HT-29 (cell line): ENCODE measurements at regions not wholly inside any gene's neighbourhood (a gene's known extent, or its start where the extent isn't known, plus 50 kb on each side); places are given as distances from the start of the nearest gene placed in this dataset.
"Not testable (repeated sequence)": the region's sequence is repeated elsewhere in the genome, so short reads cannot be mapped to it uniquely, and the experiment has no call there.

Experiments
- DNase-seq: peaks from one replicate; pipeline ENCODE4 v3.0.0-alpha.2; 2015; ENCODE audit warnings: low spot score

- DNase-seq = no peak
These were observed 350.2 kb upstream of the CELF2 start for GRCh38 chr10:10667466-10667865.

GRCh38 chr10:10676972-10677371 lies 340.7 kb upstream of the CELF2 start:
- no peak for DNase-seq

GRCh38 chr10:10677479-10677878 lies 340.2 kb upstream of the CELF2 start:
- peak; percentile 55 for DNase-seq

- no peak for DNase-seq
These were observed 337.2 kb upstream of the CELF2 start for GRCh38 chr10:10680496-10680895.

- DNase-seq = no peak
These were observed 332.7 kb upstream of the CELF2 start for GRCh38 chr10:10684972-10685371.

- no peak for DNase-seq
These were observed 332.1 kb upstream of the CELF2 start for GRCh38 chr10:10685566-10685965.

GRCh38 chr10:10687751-10688150 lies 329.9 kb upstream of the CELF2 start:
- no peak for DNase-seq

- DNase-seq = no peak
These were observed 318.2 kb upstream of the CELF2 start for GRCh38 chr10:10699427-10699826.

GRCh38 chr10:10701084-10701611 lies 316.5 kb upstream of the CELF2 start:
- no peak for DNase-seq

- DNase-seq = no peak
These were observed 315.5 kb upstream of the CELF2 start for GRCh38 chr10:10702211-10702610.

GRCh38 chr10:10703382-10703781 lies 314.3 kb upstream of the CELF2 start:
- no peak for DNase-seq

GRCh38 chr10:10712155-10712704 lies 305.4 kb upstream of the CELF2 start:
- no peak for DNase-seq

- no peak for DNase-seq
These were observed 303.3 kb upstream of the CELF2 start for GRCh38 chr10:10714327-10714726.

GRCh38 chr10:10716972-10717371 lies 300.7 kb upstream of the CELF2 start:
- DNase-seq = no peak

- no peak for DNase-seq
These were observed 295.2 kb upstream of the CELF2 start for GRCh38 chr10:10722422-10722821.

GRCh38 chr10:10725196-10725595 lies 292.5 kb upstream of the CELF2 start:
- DNase-seq = no peak

- peak; percentile 3 for DNase-seq
These were observed 291.6 kb upstream of the CELF2 start for GRCh38 chr10:10726101-10726500.

GRCh38 chr10:10727411-10727810 lies 290.3 kb upstream of the CELF2 start:
- not testable (repeated sequence) for DNase-seq

- DNase-seq = no peak
These were observed 289.9 kb upstream of the CELF2 start for GRCh38 chr10:10727812-10728211.

- no peak for DNase-seq
These were observed 287.1 kb upstream of the CELF2 start for GRCh38 chr10:10730471-10731043.

- DNase-seq = no peak
These were observed 286.3 kb upstream of the CELF2 start for GRCh38 chr10:10731366-10731765.

GRCh38 chr10:10734356-10735064 lies 283.2 kb upstream of the CELF2 start:
- DNase-seq = no peak

GRCh38 chr10:10745291-10745690 lies 272.4 kb upstream of the CELF2 start:
- no peak for DNase-seq
